Neural cell (in vitro differentiated cells): ENCODE measurements at regions not wholly inside any gene's neighbourhood (a gene's known extent, or its start where the extent isn't known, plus 50 kb on each side); places are given as distances from the start of the nearest gene placed in this dataset.

Experiments used
- CTCF ChIP-seq: fragments of 450-650 bp; IDR thresholded peaks from 2 replicates; pipeline ENCODE4 v1.5.1; 2014; ENCODE audit warnings: antibody characterized with exemption, mild to moderate bottlenecking, moderate library complexity; ENCODE audit not compliant: poor library complexity, severe bottlenecking
- EZH2 ChIP-seq: fragments of 200-600, 300-800 bp; shearing (Covaris generic), sonication (generic); IDR thresholded peaks from 2 replicates; pipeline ENCODE4 v1.6.1; 2014; ENCODE audit warnings: antibody characterized with exemption, low read length, borderline replicate concordance, mild to moderate bottlenecking; ENCODE audit not compliant: insufficient read depth, poor library complexity, severe bottlenecking
- POLR2AphosphoS5 ChIP-seq: IDR thresholded peaks from 2 replicates; pipeline ENCODE4 v1.6.1; 2012
- RAD21 ChIP-seq: fragments of 450-650 bp; conservative IDR thresholded peaks from 2 replicates; pipeline ENCODE4 v1.6.1; 2014; ENCODE audit warnings: antibody characterized with exemption, mild to moderate bottlenecking, moderate library complexity
- REST ChIP-seq: IDR thresholded peaks from 2 replicates; pipeline ENCODE4 v1.6.1; 2012; ENCODE audit warnings: borderline replicate concordance
- TAF1 ChIP-seq: IDR thresholded peaks from 2 replicates; pipeline ENCODE4 v1.6.1; 2012; ENCODE audit warnings: low read depth

GRCh38 chr4:115343171-115343570 is 229.8 kb upstream of the NDST4 start:
- no peak for TF ChIP-seq CTCF
- no peak for TF ChIP-seq REST
- TF ChIP-seq TAF1 = no peak
- no peak for TF ChIP-seq EZH2
- no peak for TF ChIP-seq POLR2AphosphoS5
- no peak for TF ChIP-seq RAD21
